Limb (tissue), 2 donors: ENCODE measurements at regions not wholly inside any gene's neighbourhood (a gene's known extent, or its start where the extent isn't known, plus 50 kb on each side); places are given as distances from the start of the nearest gene placed in this dataset.
"Not testable (repeated sequence)": the region's sequence is repeated elsewhere in the genome, so short reads cannot be mapped to it uniquely, and the experiment has no call there.

Experiments
- DNase-seq, 2 donors: peaks; one replicate each; pipeline ENCODE4 v3.0.0-alpha.2; 2016; ENCODE audit errors: extremely low spot score in 2 of 2

DNA sequence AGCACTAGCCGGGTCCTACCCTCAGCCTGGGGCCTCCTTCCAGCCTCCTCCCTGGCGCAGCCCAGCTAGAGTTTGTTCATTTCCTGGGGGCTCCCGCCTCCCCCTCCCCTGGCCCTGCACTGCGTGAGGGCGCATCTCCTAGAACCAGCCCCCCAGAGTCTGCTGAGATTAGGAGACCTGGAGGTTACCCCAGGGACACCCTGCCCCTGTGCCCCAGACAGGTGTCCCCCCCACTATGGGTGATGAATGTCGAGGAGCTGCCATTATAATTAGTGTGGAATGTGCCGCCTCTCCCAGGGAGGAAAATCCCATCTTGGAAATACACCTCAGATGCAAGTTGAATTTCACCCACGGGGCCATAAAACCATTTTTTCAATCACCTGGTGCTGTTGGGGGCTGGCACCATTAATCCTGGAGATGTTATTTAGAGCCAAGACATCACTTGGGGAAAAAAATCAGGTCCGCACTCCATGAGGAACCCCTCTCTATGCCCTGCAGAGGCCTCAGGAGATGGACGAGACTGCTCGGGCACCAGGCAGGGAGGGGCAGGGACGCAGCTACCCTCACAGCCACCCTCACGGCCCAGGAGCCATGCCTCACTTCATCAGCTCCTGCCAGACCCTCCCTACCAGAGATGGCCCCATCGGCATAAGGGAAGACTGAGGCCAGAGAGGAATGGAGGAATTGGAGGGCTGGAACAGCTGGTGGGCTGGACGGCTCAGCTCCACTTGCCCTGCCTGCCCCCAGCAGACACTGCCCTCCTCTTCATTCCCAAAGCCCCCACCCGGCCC is 197.5 kb downstream of the IGLL1 start:
- no peak for DNase-seq

DNA sequence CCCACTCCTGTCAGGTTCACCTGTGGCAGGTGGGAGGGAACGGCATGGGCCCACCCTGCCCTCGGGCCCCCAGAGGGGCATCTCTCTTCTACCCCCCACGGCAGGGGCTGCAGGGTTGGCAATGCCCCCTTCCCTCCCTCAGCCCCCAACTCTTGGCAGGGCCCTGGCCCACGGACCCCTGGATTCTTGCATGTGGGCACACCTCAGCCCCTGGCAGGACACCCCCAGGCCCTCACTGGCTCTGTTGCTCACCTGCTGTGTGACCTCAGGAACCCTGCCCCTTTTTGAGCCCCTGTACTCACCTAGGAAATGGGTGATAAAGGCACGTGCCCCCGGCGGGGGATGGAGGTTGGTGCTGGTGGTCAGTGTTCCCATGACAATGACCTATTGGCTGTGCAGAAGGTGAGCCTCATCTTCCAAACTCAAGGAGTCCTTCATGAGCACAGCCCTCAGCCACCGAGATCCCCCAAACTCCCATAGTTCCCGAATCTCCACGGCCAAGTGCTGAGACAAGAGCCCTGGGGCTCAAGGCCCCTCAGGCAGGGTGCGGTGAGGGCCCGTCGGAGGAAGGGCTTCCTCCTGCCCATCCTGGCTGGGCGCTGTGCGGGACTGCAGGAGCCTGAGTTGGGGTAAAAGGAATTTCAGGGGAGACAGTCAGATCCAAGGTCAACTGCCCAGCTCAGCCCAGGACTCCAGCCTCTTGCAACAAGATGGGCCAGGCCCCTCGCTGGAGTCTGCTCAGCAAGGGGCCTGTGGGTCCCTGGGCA is 198.2 kb downstream of the IGLL1 start:
- DNase-seq, result no peak

DNA sequence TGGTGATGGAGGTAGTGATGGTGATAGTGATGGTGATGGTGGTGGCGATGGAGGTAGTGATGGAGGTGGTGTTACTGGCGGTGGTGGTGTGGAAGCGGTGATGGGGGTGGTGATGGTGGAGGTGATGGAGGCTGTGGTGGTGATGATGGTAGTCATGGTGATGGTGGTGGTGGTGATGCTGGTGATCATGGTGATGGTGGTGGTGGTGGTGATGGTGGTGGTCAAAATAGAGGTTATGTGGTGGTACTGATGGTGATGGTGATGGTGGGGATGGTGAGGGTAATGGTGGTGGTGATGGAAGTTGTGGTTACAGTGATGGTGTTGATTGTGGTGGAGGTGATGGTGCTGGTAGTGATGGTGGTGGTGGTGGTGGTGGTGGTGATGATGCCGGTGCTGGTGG is 199.2 kb downstream of the IGLL1 start:
- DNase-seq, result no peak

DNA sequence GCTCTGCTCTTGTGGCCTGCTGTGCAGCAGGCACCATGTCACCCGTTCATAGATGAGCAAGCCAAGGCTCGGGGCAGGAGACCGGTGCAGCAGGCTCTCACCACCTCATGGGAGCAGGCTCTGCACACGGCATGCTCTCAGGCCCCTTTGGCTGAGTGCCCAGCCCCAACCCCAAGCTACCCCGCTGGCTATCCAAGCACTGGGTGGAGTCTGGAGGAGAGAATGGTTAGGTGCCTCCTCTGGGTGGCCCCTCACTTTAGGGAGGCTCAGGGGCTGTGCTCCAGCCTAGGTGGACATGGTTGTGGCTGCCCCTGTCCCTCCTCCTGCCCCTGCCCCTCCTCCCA is 199.9 kb downstream of the IGLL1 start:
- no peak for DNase-seq

DNA sequence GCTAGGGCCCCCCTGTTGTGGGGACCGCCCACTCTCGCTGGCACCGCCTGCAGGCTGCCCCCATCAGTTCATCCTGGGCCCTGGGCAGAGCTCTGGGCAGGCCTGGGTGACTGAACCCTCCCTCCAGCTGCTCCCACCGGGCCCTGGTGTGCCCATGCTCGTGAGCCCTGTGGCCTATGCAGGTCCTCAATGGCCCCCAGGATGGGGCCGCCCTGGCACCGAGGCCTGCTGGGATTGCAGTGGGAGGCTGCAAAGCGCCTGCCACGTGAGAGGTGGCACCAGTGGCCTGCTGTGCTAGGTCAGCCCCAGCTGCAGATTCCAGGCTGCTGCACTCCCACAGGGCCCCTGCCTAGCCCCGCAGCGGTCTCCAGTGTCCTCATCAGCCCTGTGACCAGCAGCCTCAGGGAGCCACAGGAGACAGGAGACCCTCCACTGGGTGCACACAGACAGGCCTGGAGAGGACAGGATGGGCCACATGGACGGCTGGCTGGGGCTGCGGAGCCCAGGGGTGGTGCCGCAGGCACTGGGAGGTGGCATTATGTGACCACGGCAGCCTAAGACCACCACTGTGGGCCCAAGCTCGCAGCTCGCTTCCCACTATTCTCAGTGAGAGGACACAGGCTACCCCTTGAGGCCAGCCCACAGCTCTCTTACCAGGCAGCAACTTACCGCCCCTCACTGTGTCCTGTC is 199.4 kb downstream of the BCR start:
- DNase-seq, result not testable (repeated sequence)

DNA sequence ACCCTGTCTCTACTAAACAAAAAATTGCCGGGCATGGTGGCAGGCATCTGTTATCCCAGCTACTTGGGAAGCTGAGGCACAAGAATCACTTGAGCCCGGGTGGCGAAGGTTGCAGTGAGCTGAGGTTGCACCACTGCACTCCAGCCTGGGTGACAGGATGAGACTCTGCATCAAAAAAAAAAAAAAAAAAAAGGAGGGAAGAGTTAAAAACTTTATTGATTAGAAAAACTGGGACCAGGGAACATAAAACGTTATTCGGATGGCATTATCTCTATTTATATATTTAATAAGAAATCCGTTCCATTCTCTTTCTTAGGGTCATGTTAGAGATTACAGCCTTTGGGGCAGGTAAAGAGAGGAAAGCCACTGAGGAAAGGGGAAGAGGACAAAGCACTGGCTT is 197.5 kb downstream of the BCR start:
- DNase-seq, result no peak

DNA sequence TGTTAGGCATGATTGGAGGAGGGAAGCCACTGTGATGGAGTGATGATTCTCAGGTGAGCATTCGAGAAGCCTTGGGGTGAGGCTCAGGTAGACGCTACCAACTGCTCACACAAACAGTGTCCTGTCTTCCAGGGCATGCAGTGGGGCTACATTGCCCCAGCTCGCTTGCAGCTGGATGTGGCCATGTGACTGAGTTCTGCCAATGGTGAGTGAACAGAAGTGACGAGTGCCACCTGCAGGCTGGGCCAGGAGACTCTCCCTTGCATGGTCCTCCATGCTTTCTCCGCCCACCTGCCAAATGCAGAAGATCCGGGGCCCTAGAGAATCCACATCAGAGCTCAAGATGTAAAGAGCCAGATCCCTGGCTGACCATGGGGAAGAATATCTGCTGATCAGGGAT is 195.9 kb downstream of the BCR start:
- no peak for DNase-seq

DNA sequence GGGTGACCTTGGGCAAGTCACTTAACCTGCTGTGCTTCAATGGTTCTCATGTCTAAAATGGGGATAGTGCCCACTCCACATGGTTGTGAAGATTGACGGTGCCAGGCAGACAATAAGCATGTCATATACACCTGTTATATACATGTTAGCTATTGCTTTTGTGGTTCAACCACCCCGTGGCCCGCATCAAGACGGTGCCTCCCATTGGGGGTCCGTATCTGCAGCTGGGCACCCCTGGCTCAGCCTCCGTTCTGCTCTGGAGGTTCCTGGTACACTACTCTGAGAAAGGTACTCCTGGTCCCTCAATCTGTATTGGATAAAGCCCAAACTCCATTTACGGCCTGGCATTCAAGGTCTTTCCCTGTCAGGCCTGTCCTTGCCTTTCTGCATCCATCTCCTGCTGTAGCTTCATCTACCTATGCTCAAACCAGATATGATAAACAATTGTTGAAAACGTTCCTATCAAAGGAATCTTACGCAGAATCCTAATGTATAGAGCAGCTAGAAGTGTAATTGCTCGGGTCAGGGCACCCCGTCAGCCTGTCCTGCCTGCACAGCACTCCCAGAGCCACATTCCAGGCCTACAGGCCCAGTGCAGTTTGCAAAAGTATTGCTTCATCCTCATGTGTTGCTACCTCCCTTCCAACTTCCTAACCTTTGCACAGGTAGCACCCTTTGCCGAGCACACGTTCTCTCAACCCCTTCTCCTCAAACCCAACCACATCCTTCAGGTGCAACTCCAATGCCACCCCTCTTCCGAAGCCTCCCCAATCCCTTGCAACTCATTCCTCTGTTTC is 194.9 kb downstream of the BCR start:
- no peak for DNase-seq

DNA sequence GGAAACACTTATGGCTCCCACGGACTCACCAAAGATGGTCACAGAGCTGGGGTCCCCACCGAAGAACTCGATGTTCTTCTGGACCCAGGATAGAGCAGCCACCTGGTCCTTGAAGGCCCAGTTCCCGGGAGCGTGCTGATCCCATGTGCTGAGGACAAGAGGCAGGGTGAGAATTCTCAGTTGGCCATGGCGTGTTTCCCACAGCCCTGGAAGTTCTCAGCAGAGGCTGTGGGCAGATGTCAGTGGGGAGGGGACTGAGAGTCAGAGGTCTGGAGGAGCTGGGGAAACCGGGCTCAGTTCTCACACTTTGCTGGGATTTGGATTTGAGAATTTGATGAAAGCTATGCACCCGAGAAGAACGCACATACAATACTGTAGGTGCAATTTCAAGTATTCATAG is 193.3 kb downstream of the BCR start:
- DNase-seq, result no peak

DNA sequence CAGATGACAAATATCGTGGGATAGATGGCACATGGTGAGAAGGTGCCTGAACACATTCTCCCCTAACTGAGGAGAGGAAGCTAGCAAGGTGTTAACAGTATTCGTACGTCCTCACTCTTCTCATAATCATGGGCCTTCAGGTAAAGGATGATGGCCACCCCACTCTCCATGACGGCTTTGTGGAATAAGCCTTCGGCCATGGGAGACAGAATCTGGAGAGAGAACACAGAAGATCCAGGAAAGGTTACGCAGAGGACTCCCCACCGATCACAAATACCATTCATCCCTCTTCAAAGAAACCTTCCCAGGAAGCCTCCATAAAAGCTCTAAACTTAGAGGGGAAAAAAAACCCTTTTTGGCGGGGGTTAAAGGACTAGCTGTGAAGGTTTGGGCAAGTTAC is 189.9 kb downstream of the BCR start:
- no peak for DNase-seq

DNA sequence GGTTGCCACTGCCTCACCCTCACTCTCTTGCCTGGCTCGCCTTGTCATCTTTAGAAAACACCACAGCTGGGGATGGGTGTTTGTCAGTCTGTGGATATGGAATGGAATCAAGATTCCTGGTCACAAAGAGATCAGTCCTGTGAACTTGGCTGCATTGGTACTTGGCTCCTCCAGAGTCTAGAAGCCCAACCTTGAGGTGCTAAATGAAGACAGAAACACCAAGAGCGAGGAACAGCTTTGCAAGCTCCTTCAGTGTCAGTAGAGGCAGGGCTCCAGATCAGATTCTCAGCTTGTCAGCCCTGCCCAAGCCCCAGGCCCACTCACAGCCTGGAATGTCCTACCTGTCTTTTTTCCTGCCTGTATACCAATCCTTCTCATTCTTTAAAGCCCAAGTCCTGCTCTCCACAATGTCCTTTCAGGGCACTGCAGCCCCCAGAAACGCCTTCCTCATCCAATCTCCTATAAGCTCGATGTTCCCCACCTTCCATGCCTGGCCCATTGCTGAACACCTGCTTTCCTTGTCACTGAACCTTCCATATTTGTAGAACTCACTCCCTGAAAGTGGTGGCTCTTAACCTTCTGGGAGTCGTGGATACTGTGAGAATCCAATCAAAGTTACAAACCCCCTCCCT is 188.9 kb downstream of the BCR start:
- no peak for DNase-seq
